Memory B cell (primary cell): ENCODE measurements at regions not wholly inside any gene's neighbourhood (a gene's known extent, or its start where the extent isn't known, plus 50 kb on each side); places are given as distances from the start of the nearest gene placed in this dataset.

Experiments
- ATAC-seq: fragments of 150-1000 bp; cut with Tn5 transposase; 2 replicates; pipeline ENCODE4 v1.10.0; 2021; ENCODE audit warnings: low read depth, mild to moderate bottlenecking, moderate library complexity
- DNase-seq, 2 donors: peaks; one replicate each; pipeline ENCODE4 v3.0.0; 2022; ENCODE audit warnings: low spot score in 2 of 2
- H3K27ac Mint-ChIP-seq: one replicate; pipeline ENCODE4 v1.8.0; 2022; ENCODE audit warnings: mild to moderate bottlenecking, moderate library complexity, mixed read lengths
- H3K27me3 Mint-ChIP-seq: one replicate; pipeline ENCODE4 v1.8.0; 2022; ENCODE audit warnings: mixed read lengths
- H3K36me3 Mint-ChIP-seq: one replicate; pipeline ENCODE4 v1.8.0; 2022; ENCODE audit warnings: mild to moderate bottlenecking, mixed read lengths
- H3K4me1 Mint-ChIP-seq: one replicate; pipeline ENCODE4 v1.8.0; 2022; ENCODE audit warnings: mixed read lengths
- H3K4me3 Mint-ChIP-seq: one replicate; pipeline ENCODE4 v1.8.0; 2022; ENCODE audit warnings: mild to moderate bottlenecking, moderate library complexity, mixed read lengths
- H3K9me3 Mint-ChIP-seq: one replicate; pipeline ENCODE4 v1.8.0; 2022; ENCODE audit warnings: mixed read lengths

DNA sequence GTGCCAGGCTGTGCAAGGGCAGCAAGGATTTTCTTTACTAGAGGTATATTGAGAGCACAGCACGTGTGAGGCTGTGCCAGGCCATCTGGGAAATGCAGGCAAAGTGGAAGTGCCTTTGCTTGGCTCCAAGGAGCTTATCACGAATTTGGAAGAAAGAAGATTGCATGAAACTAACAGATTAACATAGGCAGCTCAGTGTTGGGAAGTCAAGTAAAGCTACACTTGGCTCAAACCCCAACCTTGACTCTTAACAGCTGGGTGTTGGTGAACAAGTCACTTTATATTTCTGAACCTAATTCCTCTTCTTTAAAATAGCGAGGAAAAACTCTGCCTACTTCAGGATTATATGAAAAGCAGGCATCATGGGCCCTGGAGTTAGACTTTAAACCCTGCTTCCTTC, 105.2 kb downstream of the PLCE1 start:
- Mint-ChIP-seq H3K9me3 (no peaks in the 10 kb centered on the region), H3K36me3 (no peaks in the 10 kb centered on the region), H3K27me3 (peaks cover 1% of the 10 kb centered on the region), H3K27ac (no peak overlapping the region), H3K4me1 (no peaks in the 10 kb centered on the region), H3K4me3 (no peak overlapping the region)
- DNase-seq, result no peak
- ATAC-seq, result no peak

DNA sequence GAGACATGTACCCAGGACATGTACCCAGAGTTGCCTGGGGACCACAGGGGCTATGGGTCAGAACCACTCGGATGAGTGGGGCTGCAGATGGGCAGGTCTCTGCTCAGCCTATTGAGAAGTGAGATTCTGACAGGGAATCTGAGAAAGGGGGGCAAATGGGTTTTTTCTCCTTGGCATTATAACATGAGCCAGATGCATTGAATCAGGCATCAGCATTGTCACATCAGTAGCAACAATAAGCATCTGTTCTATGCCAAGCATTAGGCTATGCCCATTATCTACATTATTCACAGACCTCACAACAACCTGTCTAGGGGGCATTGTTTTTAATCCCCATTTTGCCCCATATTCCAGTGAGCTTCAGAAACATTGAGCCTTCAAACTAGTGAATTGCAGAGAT, 108.2 kb downstream of the PLCE1 start:
- no peak overlapping the region for H3K4me3 Mint-ChIP-seq
- H3K4me1 Mint-ChIP-seq, result no peaks in the 10 kb centered on the region
- DNase-seq, result no peak
- peaks cover 4% of the 10 kb centered on the region for H3K27me3 Mint-ChIP-seq
- no peak for ATAC-seq
- H3K9me3 Mint-ChIP-seq, result no peaks in the 10 kb centered on the region
- H3K27ac Mint-ChIP-seq, result no peak overlapping the region
- no peaks in the 10 kb centered on the region for H3K36me3 Mint-ChIP-seq

DNA sequence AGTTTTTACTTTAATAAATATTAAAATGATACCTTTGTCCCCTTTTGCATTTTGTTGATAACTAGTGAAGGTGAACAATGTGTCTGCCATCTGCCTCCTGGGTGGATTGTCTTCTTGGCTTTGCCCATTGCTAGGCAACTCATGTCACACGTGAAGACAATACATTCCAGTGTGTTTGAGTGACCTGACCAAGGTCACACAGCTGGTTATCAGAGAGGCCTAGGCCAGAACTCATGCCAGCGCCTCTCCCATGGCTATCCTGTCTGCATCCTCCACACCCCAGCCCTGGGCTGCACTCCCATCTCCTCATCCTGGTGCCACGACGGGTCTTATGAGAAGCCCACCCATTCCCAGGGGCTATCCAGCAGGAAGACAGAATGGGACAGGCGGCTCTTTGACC, 108.7 kb downstream of the PLCE1 start:
- no peaks in the 10 kb centered on the region for H3K9me3 Mint-ChIP-seq
- H3K27ac Mint-ChIP-seq, result no peak overlapping the region
- ATAC-seq (no peak), DNase-seq (no peak)
- no peaks in the 10 kb centered on the region for H3K4me1 Mint-ChIP-seq
- no peaks in the 10 kb centered on the region for H3K36me3 Mint-ChIP-seq
- H3K4me3 Mint-ChIP-seq, result no peak overlapping the region
- peaks cover 5% of the 10 kb centered on the region for H3K27me3 Mint-ChIP-seq

DNA sequence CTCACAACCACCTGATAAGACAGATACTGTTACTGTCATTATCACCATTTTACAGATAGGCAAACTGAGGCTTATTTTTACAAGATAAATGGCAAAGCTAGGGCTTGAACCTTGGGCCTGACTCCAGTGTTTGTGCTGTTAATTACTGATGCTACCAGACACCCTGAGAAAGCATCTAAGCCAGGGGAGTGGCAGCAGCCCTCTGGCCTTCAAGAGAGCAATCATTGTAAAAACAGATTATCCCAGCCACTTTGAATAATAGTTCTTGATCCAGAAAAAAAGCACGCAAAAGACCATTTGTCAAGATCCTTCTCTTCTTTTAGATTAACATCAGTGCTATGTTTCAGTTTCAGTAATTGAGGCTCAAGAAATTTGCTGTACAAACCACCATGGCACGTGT, 109.5 kb downstream of the PLCE1 start:
- DNase-seq, result no peak
- no peak for ATAC-seq

DNA sequence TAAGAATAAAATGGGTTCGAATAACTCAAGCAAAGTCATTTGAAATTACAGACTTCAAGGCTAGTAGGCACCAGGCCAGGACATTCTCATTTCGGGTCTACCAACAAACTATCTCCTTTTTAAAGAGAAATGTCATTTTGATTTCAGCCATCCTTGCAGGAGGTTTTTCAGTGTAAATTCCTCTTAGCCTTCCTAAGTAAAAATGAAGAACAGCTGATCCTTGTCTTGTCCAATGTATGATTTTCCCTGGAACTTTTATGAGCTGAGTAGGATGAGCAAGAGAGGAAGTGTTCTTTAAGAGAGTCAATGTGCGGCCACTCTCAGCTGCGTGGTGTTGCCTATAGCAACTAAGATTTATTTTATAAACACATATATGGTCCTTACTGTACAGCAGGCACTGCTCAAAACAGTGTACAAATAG, 110.1 kb downstream of the PLCE1 start:
- Mint-ChIP-seq H3K27ac (no peak overlapping the region), H3K9me3 (no peaks in the 10 kb centered on the region), H3K4me1 (no peaks in the 10 kb centered on the region), H3K4me3 (no peak overlapping the region), H3K27me3 (peaks cover 5% of the 10 kb centered on the region), H3K36me3 (no peaks in the 10 kb centered on the region)
- DNase-seq (no peak), ATAC-seq (no peak)

More for the DNA sequence above, 109.5 kb downstream of the PLCE1 start:
- no peak overlapping the region for H3K4me3 Mint-ChIP-seq
- no peaks in the 10 kb centered on the region for H3K4me1 Mint-ChIP-seq
- no peaks in the 10 kb centered on the region for H3K9me3 Mint-ChIP-seq
- H3K36me3 Mint-ChIP-seq, result no peaks in the 10 kb centered on the region
- H3K27me3 Mint-ChIP-seq, result peaks cover 5% of the 10 kb centered on the region
- no peak overlapping the region for H3K27ac Mint-ChIP-seq

DNA sequence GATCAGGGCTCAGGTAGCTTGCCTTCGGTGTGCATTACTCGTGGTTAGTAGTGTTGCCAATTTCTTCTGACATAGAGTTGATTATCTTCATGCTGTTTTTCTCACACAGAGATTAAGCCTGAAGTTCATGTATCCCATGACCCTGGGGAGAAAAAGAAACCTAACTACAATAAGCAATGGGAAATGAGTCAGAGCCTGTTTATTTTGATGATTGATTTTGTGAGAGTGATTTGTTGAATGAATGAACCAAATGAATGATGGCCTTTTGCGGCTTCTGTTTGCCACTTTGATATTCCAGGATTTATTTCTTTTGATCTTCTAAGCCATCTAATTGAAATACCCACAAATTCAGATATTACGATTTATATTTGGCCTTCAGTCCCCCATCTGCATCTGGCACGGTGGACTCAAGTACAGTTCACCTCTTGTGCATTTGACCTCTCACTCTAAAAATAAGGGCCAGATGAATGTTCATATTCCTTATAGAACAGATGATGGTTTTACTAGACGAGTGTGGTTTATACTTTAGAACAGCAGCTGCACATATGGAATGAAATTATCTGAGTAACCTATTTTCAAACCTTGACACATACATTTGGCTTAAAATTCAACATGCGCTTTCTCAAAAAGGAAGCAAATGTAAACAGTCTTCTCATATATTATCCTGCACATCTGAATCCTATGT, 110.7 kb downstream of the PLCE1 start:
- H3K27me3 Mint-ChIP-seq, result peaks cover 5% of the 10 kb centered on the region
- H3K36me3 Mint-ChIP-seq, result no peaks in the 10 kb centered on the region
- no peak overlapping the region for H3K4me3 Mint-ChIP-seq
- no peak for DNase-seq
- no peak for ATAC-seq
- no peaks in the 10 kb centered on the region for H3K4me1 Mint-ChIP-seq
- H3K27ac Mint-ChIP-seq, result no peak overlapping the region
- no peaks in the 10 kb centered on the region for H3K9me3 Mint-ChIP-seq

DNA sequence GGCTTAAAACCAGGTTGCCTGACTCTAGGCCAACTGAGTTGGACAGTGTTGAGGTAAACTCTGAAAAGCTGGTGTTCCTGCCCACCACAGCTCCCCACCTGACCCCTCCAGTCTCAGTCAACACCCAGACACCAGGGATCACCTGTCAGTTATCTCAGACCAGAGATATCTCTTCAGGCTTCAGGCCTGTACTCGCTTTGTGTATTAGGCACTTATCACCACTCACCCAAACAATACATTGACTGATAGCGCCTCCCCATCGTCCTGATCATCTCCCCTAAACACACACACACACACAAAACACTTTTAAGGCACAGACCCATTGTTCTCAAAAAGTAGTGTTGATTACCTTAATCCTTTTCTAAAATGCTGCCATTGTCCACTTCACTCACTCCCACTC, 111.5 kb downstream of the PLCE1 start:
- no peak overlapping the region for H3K27ac Mint-ChIP-seq
- H3K4me1 Mint-ChIP-seq, result no peaks in the 10 kb centered on the region
- no peaks in the 10 kb centered on the region for H3K36me3 Mint-ChIP-seq
- H3K27me3 Mint-ChIP-seq, result peaks cover 5% of the 10 kb centered on the region
- no peak for DNase-seq
- H3K4me3 Mint-ChIP-seq, result no peak overlapping the region
- no peak for ATAC-seq
- no peaks in the 10 kb centered on the region for H3K9me3 Mint-ChIP-seq

DNA sequence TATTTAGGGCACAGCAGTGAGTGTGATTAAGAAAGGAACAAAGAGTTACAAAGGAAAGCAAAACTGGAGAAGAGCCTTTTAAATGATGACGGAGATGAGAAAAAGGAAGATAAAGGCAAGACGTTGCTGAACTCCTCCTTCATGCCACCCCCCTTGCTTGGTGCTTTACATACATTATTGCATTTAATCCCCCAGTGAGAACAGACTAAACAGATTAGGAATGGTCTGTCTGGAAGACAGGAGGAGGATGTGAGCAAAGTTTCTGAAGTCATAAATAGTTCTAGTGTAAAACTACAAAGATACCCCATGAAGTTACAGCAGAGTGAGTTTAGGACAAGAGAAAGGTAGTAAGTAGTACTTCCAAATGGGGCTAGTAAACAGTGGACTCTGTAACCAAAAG, 113.5 kb downstream of the PLCE1 start:
- no peak overlapping the region for H3K27ac Mint-ChIP-seq
- ATAC-seq, result no peak
- no peak overlapping the region for H3K4me3 Mint-ChIP-seq
- H3K36me3 Mint-ChIP-seq, result no peaks in the 10 kb centered on the region
- no peaks in the 10 kb centered on the region for H3K4me1 Mint-ChIP-seq
- no peak for DNase-seq
- no peaks in the 10 kb centered on the region for H3K9me3 Mint-ChIP-seq
- peaks cover 5% of the 10 kb centered on the region for H3K27me3 Mint-ChIP-seq

DNA sequence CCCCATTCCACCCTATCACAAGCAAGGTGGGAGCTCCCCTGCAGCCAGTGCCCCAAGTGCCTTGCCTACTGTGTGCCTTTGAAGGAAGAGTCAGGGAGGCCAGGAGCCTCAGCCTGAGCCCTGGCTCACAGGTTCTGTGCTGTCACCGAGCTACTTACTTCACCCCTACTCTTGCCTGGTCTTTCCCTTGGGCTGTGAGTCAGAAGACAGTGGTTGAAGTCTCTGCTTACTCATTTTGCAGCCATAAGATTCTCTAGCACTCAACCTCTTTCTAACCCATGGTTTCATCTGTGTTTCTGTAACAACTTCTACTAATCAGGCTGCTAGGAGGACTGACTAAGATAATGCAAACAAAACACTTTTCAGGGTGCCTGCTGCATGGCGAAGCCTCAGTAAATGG, 114.5 kb downstream of the PLCE1 start:
- DNase-seq (no peak), ATAC-seq (no peak)
- H3K36me3 Mint-ChIP-seq, result no peaks in the 10 kb centered on the region
- H3K27me3 Mint-ChIP-seq, result peaks cover 5% of the 10 kb centered on the region
- no peak overlapping the region for H3K27ac Mint-ChIP-seq
- no peaks in the 10 kb centered on the region for H3K9me3 Mint-ChIP-seq
- no peak overlapping the region for H3K4me3 Mint-ChIP-seq
- no peaks in the 10 kb centered on the region for H3K4me1 Mint-ChIP-seq

DNA sequence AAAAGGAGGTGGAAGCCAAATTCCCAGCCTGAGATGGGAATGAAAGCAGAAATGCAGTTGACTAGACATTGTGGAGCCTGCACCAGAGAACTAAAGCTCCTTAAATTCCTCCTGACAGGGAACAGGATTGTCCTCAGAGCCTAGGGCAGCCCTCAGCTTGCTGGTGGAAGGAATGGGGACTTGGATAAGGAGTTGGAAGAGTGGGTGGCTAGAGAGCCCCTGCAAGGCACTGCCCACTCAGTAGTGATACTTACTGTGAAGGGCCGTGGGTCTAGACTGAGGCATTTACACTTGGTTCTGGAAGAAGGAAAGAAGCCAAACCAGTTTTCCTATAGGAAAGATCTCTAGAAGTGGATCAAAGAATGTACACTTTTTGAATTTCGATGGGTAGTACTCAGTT, 117.6 kb downstream of the PLCE1 start:
- Mint-ChIP-seq H3K4me1 (no peaks in the 10 kb centered on the region), H3K4me3 (no peak overlapping the region), H3K9me3 (peaks cover 1% of the 10 kb centered on the region), H3K27me3 (peaks cover 5% of the 10 kb centered on the region), H3K36me3 (no peaks in the 10 kb centered on the region), H3K27ac (no peak overlapping the region)
- DNase-seq, result no peak
- ATAC-seq, result no peak

DNA sequence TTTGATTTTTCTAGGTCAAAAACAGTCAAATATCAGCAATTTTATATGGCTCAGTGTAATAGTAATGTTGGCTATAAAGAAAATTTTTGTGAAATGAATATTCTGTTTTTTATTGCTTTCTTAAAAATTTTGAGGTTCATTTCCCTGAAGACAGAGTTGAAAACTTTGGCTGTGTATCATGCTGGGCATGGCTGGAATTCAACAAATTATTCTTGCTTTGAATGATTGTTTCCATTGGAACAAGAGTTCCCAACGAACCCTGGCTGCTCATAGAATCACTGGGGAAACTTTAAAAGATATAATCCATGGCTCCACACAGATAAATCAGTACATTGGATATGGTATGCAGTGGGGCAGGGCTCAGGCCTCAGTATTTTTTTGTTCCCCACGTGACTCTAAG, 118.6 kb downstream of the PLCE1 start:
- DNase-seq (no peak), ATAC-seq (no peak)
- H3K4me1 Mint-ChIP-seq, result no peaks in the 10 kb centered on the region
- H3K27ac Mint-ChIP-seq, result no peak overlapping the region
- no peaks in the 10 kb centered on the region for H3K36me3 Mint-ChIP-seq
- peaks cover 1% of the 10 kb centered on the region for H3K9me3 Mint-ChIP-seq
- H3K4me3 Mint-ChIP-seq, result no peak overlapping the region
- H3K27me3 Mint-ChIP-seq, result peaks cover 1% of the 10 kb centered on the region

DNA sequence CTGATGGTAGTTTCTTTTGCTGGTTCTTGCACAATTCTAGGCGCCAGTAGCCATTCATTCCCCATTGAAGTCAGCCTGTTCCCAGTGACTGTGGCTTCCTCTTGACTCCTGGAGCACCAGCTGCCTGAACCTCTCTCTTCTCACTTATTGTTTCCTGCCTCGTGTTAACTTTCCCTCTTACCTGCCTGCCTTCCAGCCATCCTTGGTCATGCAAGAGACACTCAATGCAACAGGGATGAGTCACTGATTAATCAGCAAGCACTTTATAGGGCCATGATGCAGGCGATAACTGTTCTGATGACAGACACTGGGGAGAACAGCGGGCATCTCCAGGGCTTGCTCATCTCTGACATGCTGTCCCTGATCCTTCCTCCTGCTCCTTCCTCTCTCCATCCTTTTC, 122.0 kb downstream of the PLCE1 start:
- Mint-ChIP-seq H3K27me3 (peaks cover 4% of the 10 kb centered on the region), H3K36me3 (no peaks in the 10 kb centered on the region), H3K9me3 (peaks cover 4% of the 10 kb centered on the region), H3K4me1 (no peaks in the 10 kb centered on the region), H3K4me3 (no peak overlapping the region), H3K27ac (no peak overlapping the region)
- no peak for ATAC-seq
- no peak for DNase-seq

DNA sequence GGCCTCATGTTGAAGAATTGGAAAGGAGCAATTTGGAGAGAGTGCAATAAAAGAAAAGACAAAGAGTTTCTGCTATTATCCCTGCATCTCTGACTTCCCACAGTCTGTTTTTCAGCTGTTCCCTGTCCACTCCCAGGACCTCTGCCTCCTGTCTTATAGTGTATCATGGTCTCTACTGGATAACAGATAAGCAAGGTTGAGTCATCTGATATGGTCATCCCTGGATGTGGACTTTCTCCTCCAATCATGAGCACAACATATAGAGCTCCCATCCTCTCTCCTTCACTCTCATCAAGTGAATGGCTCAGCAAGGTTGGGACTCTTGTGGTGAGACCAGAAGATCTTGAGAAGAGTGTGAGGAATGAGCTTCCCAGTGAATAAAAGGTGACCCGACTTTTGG, 123.1 kb downstream of the PLCE1 start:
- H3K36me3 Mint-ChIP-seq, result no peaks in the 10 kb centered on the region
- no peaks in the 10 kb centered on the region for H3K4me1 Mint-ChIP-seq
- no peak overlapping the region for H3K27ac Mint-ChIP-seq
- ATAC-seq, result no peak
- peaks cover 4% of the 10 kb centered on the region for H3K9me3 Mint-ChIP-seq
- H3K27me3 Mint-ChIP-seq, result peaks cover 4% of the 10 kb centered on the region
- DNase-seq, result no peak
- H3K4me3 Mint-ChIP-seq, result no peak overlapping the region

DNA sequence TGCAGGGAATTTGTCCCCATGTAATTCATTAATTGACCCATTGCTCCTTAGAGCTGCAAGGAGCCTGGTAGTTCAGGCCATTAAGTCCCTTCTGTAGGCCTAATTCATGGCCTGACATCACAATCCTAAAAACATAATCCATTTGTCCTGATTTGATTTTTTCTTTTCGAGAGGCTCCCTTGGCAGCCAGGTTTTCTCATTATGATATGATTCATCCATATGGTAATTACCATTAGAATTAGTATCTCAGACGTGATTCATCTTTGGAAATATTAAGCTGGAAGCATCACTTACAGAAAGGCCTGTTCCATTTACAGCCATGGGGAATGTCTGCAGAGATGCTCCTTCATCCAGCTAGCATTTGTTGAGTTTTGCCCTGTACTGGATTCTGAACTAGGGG, 128.5 kb downstream of the PLCE1 start:
- Mint-ChIP-seq H3K27me3 (peaks cover 6% of the 10 kb centered on the region), H3K36me3 (no peaks in the 10 kb centered on the region), H3K27ac (no peak overlapping the region), H3K9me3 (peaks cover 3% of the 10 kb centered on the region), H3K4me1 (no peaks in the 10 kb centered on the region), H3K4me3 (no peak overlapping the region)
- no peak for DNase-seq
- no peak for ATAC-seq

DNA sequence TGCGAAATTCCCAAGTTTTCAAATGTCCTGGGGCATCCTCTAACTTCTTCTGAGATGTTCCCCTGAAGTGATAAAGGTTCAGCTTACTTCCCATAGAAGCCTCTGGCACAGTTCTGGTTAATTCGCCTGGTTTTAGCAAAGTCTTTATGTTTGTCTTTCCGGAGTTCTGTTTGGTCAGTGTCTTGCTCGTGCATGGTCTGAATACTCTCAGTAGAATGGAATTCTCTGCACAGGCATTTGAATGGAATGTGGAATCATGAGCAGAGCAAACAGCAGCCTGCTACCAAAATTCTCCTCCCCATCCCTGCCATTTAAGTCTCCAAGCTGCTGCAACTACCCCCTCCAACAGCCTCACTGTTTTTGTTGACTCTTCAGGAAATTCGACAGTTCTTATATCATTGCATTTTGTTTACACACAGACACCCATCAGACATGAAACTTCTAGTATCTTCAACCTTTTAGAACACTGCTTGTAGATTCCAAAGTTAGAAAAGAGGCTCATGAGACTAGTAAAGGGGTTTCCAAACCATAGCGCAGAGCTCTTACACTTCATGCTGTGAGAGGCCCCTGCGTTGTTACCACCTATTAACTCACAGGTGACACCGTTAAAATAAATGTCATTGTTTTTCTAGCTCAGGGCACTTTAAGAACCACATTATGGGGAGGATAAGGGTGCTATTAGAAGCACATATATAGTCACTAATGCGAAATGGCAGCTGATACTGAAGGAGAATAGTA, 129.7 kb downstream of the PLCE1 start:
- Mint-ChIP-seq H3K27me3 (peaks cover 4% of the 10 kb centered on the region), H3K9me3 (peaks cover 2% of the 10 kb centered on the region), H3K36me3 (no peaks in the 10 kb centered on the region), H3K4me1 (no peaks in the 10 kb centered on the region), H3K4me3 (no peak overlapping the region), H3K27ac (no peak overlapping the region)
- ATAC-seq (no peak), DNase-seq (no peak)
